ENCODE measurements at regions not wholly inside any gene's neighbourhood (a gene's known extent, or its start where the extent isn't known, plus 50 kb on each side); places are given as distances from the start of the nearest gene placed in this dataset.
"Not testable (repeated sequence)": the region's sequence is repeated elsewhere in the genome, so short reads cannot be mapped to it uniquely, and the experiment has no call there.

DNA sequence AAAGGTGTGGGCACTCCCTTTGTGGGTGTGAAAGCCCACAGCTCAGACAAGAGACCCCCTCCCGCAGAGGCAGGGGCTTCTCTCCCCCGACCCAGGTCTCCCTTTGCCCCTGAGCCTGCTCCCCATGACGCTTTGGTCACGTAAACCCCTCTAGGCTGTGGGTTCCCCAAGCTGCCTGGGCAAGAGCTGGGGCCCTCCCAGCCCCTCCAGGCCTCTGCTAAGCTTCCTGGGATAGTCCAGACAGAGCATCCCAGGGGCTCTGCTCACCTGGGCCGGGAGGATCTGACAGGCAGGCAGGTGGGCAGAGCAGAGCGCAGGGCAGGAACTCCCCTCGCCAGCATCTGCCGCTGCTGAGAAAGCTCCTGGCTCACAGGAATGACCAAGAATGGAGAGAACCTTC lies 177.3 kb downstream of the BANP start:
- no peak overlapping the region for H3K27ac ChIP-seq
- H3K4me3 ChIP-seq = no peak overlapping the region

DNA sequence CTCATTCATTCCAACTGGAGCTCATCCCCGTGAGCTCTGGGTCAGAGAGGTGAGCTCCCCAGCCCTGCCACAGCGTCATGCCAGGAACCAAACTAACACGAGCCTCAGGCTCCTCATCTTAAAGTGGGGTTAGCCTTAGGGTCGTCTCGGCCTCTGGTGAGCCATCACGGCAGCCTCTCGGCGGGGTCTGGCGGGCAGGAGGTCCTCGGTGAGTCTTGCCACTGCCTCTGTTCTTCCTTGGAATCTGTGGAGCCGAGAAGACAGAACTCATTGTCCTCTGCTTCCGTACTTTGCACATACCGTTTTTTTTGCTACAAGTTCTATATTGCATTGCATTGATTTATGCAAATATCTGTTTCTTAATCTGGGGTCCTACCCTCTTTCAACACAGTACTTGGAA lies 177.9 kb downstream of the BANP start:
- not testable (repeated sequence) for H3K27ac ChIP-seq, H3K4me3 ChIP-seq

DNA sequence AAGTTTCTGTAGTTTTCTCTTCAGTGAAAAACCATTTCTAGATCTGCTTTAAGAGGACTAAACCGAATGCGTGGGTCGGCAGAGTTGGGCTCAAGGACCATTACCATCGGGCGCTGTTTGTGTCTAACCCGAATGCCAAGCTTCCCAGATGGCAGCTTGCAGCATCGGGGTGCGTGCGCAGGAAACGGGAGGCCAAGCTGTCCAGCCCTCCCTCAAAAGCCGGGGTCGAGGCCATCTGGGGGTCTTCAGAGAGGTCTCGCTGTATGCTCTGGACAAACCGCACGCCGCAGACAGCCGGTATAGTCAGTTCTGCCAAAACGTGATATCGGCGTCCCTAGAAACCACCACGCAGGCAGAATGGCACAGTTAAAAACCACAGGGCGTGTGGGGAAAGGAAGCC lies 178.8 kb downstream of the BANP start:
- H3K27ac ChIP-seq = no peak overlapping the region
- no peak overlapping the region for H3K4me3 ChIP-seq

DNA sequence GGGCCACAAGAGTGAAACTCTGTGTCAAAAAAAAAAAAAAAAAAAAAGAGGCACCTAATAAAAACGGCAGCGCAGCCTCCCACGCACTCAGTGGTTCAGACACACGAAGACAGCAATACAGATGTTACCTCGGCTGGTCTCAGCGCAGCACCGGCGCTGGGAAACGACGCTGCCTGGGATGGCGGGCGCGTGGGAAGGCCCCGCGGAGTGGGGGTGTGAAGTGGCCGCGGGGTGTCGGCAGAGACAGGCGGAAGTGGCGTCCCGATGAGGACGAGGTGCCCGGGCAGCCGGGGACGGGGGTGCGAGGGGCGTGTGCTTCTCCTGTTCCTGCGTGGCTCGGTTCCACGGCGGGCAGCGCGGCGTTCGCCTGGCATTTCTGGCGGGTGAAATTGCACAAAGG lies 179.4 kb downstream of the BANP start:
- H3K27ac ChIP-seq = no peak overlapping the region
- H3K4me3 ChIP-seq = no peak overlapping the region

DNA sequence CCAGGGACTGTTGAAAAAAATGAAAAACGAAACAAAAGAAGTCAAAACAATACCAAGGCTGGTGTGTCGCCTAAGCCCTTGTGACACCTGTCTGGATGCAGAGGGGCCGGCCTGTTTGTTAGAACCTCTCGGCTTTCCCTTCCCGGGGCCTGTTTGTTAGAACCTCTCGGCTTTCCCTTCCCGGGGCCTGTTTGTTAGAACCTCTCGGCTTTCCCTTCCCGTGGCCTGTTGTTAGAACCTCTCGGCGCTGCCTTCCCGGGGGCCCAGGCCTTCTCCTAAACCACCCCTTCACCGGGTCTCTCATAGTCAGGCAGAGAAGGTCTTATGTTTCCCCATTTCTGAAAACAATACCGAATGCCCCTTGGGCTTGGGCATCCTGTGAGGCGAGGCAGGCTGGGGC lies 180.0 kb downstream of the BANP start:
- no peak overlapping the region for H3K27ac ChIP-seq
- no peak overlapping the region for H3K4me3 ChIP-seq

DNA sequence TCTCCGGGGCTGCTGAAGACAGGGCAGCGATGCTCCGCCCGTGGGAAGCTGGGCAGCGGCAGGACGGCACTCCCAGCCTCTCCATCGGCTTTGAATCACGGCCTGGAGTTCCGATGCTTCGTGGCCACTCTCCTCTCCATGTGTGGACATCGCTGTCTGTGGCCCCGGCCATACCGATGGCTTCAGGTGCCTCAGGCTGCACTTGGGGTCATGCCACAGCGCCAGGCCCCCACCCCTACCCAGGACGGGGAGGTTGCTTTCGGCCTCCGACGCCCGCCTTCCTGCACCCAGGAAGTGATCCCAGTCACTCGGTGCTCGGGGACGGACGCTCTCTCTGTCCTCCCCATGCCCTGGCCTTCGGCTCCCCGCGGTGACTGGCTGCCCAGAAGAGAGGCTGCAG lies 180.7 kb downstream of the BANP start:
- H3K27ac ChIP-seq = no peak overlapping the region
- H3K4me3 ChIP-seq = no peak overlapping the region

DNA sequence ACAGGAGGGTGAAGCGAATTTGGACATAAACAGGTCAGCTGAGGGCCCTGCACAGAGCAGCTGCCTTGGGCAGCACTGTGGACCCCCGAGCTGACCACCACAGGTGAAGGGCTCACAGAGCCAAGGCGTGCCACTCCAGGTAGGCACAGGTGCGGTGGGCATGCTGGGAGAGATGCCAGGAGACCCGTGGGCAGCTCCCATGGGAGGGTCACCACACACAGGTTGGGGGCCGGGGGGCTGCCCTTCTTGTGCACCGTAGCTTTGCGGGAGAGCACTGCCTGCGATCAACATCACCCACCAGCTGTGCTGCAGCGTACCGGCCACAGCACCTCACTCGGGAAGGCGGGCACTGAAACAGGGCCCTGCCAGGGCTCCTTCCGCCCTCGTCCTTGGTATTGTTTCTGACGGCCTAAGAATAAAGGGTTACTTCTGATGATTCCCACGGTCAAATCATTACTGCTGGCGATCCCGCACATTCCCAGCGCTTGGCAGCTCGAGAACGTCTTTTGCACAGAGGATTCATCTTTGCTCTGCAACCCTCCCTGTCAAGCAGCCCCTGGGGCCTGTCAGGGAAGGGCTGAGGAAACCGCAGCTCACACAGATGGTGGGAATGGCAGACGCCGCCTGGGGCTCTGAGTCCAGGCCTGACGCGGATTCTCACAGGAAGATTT lies 181.7 kb downstream of the BANP start:
- Histone ChIP-seq H3K27ac (no peak overlapping the region), H3K4me3 (no peak overlapping the region)

DNA sequence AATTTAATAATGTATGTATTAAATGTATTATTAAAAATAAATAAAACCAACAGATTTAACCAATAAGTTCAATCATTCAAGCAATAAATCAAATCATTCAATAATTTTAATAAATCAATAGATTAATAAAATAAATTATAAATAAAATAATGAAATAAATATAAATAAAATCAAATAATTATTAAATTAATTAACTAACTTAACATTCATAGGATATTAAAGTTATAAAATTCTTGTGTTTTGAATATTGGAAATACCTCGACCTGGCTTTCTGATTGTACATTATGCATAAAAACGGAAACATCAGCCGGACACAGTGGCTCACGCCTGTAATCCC lies 182.2 kb downstream of the BANP start:
- no peak overlapping the region for H3K4me3 ChIP-seq

DNA sequence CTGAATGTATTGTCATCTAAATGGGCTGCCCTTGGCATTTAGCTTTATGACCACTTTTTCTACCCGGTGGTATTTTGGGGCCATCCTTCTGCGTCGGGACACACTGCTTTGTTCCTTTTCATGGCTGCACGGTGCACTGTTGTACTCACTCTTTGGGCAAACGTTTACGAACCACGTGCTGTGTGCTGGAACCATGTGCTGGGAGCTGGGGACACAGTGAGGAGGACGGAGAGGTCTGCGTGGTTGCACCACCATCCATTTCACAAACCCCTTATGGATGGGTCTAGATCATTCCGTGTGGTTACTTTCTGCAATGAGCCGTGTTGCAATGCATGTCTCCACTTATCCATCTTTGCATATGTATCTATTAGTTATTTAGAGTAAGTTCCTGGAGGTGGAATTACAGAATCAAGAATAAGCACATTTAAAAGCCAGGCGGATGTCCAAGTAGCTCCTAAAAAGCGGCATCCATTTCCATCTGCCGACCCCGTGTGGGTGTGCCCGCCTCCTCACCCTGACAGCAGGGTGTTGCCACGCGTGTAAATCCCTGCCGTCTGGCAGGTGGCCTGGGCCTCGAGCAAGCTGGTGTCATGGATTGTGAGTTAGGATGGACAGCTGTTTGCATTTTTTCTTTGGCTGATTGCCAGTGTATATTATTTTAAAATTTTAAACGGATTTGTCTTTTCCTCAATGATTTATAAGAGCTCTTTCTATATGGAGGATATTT lies 183.1 kb downstream of the BANP start:
- not testable (repeated sequence) for H3K4me3 ChIP-seq, H3K27ac ChIP-seq

More for the DNA sequence above, 182.2 kb downstream of the BANP start:
- H3K27ac ChIP-seq = no peak overlapping the region

DNA sequence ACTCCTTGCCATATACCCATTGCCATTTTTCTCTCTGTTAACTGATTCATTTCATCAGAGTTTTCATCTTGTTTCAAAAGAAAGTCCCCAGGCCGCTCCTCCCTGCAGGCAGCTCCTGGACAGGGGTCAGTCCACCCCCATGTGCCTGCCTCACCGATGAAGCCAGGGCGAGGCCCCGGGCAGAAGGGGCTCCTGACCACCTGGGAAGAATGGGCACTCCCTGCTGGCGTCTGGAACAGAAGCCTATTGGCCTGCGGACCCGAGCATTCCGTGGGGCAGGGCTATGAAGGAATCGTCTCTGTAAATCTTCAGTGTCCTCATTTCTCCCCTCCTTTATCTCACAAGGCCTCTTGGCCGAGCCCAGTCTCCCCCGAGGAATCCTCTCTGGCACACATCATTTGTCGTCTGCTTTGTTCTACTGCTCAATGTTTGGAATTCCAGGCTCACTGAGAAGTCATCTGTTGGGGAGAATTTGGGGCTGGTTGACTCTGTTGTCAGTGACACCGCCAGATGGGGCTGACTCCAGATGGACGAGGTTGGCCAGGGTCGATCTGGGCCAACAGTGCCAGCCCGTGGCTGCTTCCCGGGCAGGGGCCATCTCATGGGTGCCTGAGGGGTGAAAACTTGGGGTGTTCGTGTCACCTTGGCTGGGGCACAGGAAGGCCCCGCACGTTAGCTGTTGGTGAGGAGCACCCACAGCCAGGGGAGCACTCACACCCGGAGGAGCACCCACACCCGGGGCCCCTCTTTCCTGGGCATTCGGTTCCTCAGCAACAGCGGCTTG lies 183.9 kb downstream of the BANP start:
- H3K27ac ChIP-seq, H3K4me3 ChIP-seq: not testable (repeated sequence)

DNA sequence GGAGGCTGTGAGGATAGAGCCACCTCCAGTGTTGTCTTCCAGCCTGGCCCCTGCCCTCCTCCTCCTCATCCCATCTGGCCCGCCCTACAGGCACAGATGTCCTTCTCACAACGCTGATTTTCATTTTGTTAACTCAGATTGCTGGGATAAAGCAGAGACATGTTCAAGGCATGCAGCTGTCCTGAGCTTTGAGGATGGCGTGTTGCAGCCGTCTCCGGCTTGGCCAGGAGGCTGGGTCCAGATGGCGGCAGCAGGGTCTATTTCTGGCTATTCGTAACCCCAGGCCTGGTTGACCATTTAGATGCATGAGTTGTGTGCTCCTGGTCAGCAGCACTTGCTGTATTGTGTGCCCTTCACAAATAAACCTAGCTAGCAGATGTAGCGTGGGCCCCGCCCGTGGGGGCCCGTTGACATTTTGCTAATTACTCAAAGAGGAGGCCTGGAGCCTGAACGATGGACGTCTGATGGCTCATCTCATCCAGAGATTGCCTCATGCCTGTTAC lies 185.0 kb downstream of the BANP start:
- H3K27ac ChIP-seq = peak overlapping the region in 1 of 21 experiments; percentile 35
- not testable (repeated sequence) for H3K4me3 ChIP-seq

DNA sequence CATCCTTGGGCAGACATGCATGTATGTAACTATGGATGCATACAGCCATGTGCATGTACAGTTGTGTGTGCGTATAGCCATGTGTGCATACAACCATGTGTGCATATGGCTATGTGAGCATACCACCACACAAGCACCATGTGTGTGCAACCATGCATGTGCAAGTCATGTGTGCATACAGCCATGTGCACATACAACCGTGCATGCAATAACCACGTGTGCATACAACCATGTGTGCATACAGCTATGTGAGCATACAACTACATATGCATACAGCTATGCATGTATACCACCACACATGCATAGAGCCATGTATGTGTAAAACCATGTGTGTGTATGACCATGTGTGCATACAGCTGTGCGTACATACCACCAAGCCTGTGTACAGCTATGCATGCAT lies 185.7 kb downstream of the BANP start:
- not testable (repeated sequence) for H3K27ac ChIP-seq, H3K4me3 ChIP-seq

DNA sequence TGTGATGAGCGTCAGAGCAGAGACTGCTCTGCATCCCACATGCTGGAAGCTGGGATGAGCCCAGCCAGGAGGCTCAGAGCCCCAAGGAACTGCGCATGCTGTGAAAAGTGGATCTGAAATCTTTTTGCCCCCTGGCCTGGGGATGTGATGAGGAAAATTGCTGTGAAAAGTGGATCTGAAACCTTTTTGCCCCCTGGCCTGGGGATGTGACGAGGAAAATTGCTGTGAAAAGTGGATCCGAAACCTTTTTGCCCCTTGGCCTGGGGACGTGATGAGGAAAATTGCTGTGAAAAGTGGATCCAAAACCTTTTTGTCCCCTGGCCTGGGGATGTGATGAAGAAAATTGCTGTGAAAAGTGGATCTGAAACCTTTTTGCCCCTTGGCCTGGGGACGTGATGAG lies 187.9 kb downstream of the BANP start:
- H3K27ac ChIP-seq, H3K4me3 ChIP-seq: not testable (repeated sequence)

DNA sequence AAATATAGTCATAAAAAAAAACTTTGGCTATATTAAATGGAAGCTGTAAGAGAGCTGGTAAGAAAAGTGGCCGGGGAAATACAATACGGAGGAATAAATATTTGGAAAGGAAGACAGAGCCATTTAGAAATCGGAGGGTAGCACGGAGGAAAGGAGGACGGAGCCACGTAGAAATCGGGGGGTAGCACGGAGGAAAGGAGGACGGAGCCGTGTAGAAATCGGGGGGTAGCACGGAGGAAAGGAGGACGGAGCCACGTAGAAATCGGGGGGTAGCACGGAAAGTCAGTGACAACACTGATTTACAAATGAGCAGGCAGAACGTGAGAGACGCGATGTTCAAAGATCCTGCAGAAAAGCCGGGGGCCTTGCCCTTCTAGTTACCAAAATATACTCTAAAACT lies 189.0 kb downstream of the BANP start:
- not testable (repeated sequence) for H3K4me3 ChIP-seq, H3K27ac ChIP-seq

DNA sequence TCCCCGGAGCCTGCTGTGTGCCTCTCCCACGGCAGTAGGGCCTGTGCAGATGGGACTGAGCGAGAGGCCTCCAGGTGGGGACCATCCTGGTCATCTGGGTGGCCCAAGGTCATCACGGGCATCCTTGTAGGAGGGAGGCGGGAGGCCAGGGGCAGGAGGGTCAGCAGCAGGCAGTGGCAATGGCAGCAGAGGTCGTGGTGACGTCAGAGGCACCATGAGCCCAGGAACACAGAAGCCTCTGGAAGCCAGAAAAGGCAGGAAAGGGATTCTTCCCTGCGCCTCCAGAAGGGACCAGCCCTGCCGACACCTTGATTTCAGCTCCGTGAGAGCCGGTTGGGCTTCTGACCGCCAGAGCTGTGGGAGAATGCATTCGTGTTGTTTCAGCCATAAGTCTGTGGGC lies 190.3 kb downstream of the BANP start:
- no peak overlapping the region for H3K27ac ChIP-seq
- H3K4me3 ChIP-seq = no peak overlapping the region

DNA sequence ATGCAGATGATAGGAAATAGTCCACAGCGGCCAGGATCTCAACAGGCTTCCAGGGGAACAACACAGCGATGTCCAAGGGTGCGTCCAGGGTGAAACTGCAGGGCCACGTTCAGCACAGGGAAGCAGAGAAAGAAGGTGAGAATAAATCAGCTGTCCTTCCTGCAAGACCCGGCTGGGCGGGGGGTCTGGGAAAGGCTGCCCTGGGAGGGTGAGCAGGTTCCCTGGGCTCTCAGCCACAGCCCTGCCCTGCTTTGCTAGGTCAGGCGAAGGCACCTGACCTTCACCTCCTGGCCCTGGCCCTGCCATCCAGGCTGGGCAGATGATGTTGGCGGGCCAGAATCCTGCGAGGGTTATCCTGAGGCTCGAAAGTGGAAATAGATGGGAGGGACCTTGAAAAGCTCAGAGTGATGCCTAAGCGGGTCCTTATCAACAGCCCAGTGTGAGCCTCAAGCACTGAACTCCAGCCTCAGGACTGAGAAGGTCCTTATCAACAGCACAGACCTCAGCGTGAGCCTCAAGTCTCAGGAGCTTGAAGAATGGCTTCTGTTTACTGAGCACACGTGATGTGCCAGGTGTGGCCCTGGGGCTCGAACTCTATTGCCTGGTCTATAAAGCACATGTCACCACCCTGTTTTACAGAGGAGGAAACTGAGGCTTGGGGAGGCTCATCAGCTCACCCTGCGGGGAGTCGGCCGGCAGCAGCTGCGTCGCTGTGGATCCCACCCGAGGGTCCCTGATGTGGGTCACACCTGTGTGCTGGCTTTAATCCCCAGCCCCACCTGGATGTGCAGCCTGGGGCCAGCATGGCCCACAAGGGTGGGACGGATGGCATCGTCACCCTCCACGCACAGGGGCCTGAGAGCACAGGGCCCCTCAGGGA lies 191.1 kb downstream of the BANP start:
- not testable (repeated sequence) for H3K27ac ChIP-seq, H3K4me3 ChIP-seq

DNA sequence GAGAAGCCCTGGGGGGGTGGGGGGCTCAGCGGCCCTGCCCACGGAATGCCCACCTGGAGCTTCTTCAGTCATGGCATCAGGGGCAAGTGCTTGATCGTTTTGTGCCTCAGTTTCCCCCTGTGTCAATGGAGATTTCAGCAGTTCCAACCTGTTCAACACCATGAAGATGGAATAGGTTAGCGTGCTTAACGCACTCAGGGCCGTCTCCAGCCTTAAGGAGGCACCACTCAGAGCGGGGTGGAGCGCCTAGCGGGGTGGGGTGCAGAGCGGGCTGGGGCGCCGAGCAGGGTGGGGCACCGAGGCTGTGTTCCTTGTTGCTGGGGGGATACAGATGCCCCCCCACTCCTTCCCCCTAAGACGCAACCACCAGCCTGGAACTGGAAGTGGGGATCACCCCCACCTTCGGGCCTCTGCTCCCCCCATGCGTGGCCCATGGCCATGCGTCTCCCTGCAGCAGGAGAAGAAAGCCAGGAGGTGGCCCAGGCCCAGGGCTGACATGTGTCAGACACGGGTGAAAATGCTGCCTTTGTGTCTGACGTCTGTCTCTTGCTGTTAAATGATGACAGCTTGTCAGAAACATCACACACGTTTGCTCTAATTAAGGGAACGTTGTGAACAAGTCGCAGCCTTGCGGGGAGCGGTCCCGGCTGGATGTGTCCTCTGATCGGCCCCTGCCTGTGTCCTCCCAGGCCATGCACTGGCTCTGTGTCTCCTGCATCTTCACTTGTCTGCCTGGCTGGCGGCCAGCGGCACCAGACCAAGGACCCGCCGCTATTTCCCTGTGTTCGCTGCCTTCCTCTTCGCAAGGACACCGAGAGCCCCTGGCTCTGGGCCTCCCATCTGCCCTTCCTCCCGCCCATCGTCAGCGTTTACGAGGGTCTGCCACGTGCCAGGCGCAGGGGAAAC lies 192.1 kb downstream of the BANP start:
- H3K4me3 ChIP-seq, H3K27ac ChIP-seq: not testable (repeated sequence)

DNA sequence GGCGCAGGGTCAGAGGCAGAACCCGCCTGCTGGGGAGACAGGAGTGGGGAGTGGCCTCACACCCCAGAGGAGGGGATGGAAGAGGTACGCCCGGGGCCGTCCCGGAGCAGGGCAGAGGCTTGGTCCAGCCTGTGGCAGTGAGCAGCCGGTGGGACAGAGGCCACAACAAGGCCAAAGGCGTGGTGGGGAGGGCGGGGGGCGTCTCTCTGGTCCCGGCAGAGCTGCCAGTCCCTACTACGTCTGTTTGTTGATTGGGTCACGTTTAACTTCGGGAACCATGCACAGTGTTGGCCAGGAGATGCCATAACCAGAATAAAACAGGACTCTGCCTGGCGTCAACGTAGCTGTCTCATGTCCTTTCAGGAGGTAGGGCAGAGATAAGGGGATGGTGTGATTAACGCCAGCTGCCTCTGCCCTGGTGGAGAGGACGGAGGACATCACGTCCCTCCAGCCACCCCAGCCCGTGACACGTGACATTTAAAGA lies 192.8 kb downstream of the BANP start:
- H3K4me3 ChIP-seq = no peak overlapping the region
- no peak overlapping the region for H3K27ac ChIP-seq

DNA sequence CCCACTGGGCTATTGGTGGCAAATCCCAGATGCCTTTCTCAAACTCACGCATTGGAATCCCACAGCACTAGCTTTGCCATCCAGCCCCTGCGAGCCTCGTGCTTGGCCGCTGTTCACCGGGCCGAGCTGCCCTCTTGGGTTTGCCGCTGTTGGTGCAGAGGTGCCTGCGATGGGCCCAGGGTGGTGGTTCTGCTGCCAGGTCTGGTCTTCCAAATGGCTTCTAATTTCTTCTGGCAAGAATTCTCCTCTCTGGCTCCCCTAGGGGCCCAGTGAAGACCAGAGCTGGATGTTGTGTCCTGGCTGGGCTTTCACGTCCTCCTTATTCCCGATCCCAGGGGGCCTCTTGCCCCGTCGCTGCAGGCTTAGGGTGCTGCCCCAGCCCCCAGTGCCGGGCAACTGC lies 194.1 kb downstream of the BANP start:
- not testable (repeated sequence) for H3K27ac ChIP-seq

More for the DNA sequence above, 194.1 kb downstream of the BANP start:
- not testable (repeated sequence) for H3K4me3 ChIP-seq
